ENCODE measurements at regions not wholly inside any gene's neighbourhood (a gene's known extent, or its start where the extent isn't known, plus 50 kb on each side); places are given as distances from the start of the nearest gene placed in this dataset.
A peak's percentile ranks its signal among the peaks of the same experiment; 100 is the strongest.
"Not testable (repeated sequence)": the region's sequence is repeated elsewhere in the genome, so short reads cannot be mapped to it uniquely, and the experiment has no call there.

GRCh38 chr15:100764778-100765466, 114.7 kb upstream of the ALDH1A3 start:
- intact Hi-C loops (cut with DNase I): no loop called here
- peak in 4 of 10 donors; percentile 8 to 41 (median 19) for DNase-seq

- intact Hi-C loops (cut with DNase I): no loop called here
- peak in 3 of 10 donors; percentile 52 to 80 (median 72) for DNase-seq
These were observed 114.0 kb upstream of the ALDH1A3 start for GRCh38 chr15:100765467-100766241.

GRCh38 chr15:100766243-100767000, 113.2 kb upstream of the ALDH1A3 start:
- intact Hi-C loops (cut with DNase I): no loop called here
- peak in 3 of 10 donors; percentile 22 to 78 (median 72) for DNase-seq

GRCh38 chr15:100767001-100767825, 112.4 kb upstream of the ALDH1A3 start:
- intact Hi-C loops (cut with DNase I): no loop called here
- peak in 4 of 10 donors; percentile 4 to 55 (median 51) for DNase-seq

GRCh38 chr15:100768501-100768931, 111.1 kb upstream of the ALDH1A3 start:
- intact Hi-C loops (cut with DNase I): no loop called here
- peak in 3 of 10 donors; percentile 3 to 63 (median 42) for DNase-seq

- intact Hi-C loops (cut with DNase I): no loop called here
- DNase-seq: peak in 3 of 10 donors; percentile 5 to 73 (median 66)
These were observed 110.3 kb upstream of the ALDH1A3 start for GRCh38 chr15:100769043-100769974.

- intact Hi-C loops (cut with DNase I): no loop called here
- DNase-seq: peak in 1 of 10 donors; percentile 26
These were observed 109.7 kb upstream of the ALDH1A3 start for GRCh38 chr15:100769975-100770340.

- peak in 2 of 10 donors; percentile 22 to 49 for DNase-seq
- intact Hi-C loops (cut with DNase I): no loop called here
These were observed 108.7 kb upstream of the ALDH1A3 start for GRCh38 chr15:100770661-100771584.

GRCh38 chr15:100771746-100772145, 107.9 kb upstream of the ALDH1A3 start:
- intact Hi-C loops (cut with DNase I): no loop called here
- peak in 2 of 10 donors; percentile 62 to 78 for DNase-seq

GRCh38 chr15:100772478-100772877, 107.2 kb upstream of the ALDH1A3 start:
- DNase-seq: peak in 1 of 10 donors; percentile 14
- intact Hi-C loops (cut with DNase I): no loop called here

- intact Hi-C loops (cut with DNase I): no loop called here
- DNase-seq: peak in 2 of 10 donors; percentile 7 to 49
These were observed 106.6 kb upstream of the ALDH1A3 start for GRCh38 chr15:100772892-100773520.

- peak in 4 of 10 donors; percentile 4 to 64 (median 42) for DNase-seq
- intact Hi-C loops (cut with DNase I): not testable (repeated sequence)
These were observed 105.6 kb upstream of the ALDH1A3 start for GRCh38 chr15:100774044-100774443.

- intact Hi-C loops (cut with DNase I): no loop called here
These were observed 103.9 kb upstream of the ALDH1A3 start for GRCh38 chr15:100775581-100776185.

GRCh38 chr15:100777821-100778220, 101.8 kb upstream of the ALDH1A3 start:
- DNase-seq: no peak
- intact Hi-C loops (cut with DNase I): no loop called here

More at GRCh38 chr15:100775581-100776185, 103.9 kb upstream of the ALDH1A3 start:
- DNase-seq: peak in 3 of 10 donors; percentile 32 to 49 (median 34)

GRCh38 chr15:100778831-100779288, 100.8 kb upstream of the ALDH1A3 start:
- peak in 3 of 10 donors; percentile 40 to 76 (median 46) for DNase-seq
- intact Hi-C loops (cut with DNase I): no loop called here

- intact Hi-C loops (cut with DNase I): no loop called here
- DNase-seq: peak in 3 of 10 donors; percentile 5 to 67 (median 63)
These were observed 100.1 kb upstream of the ALDH1A3 start for GRCh38 chr15:100779331-100780207.

Data from posterior cingulate gyrus (tissue), 11 donors.